Endothelial cell of umbilical vein (primary cell): ENCODE measurements at regions not wholly inside any gene's neighbourhood (a gene's known extent, or its start where the extent isn't known, plus 50 kb on each side); places are given as distances from the start of the nearest gene placed in this dataset.

Source experiments
- CTCF ChIP-seq, 2 donors: IDR thresholded peaks; 1 replicate in 1 of 2; 2 replicates in 1 of 2; pipeline ENCODE4 v1.5.1; 2011; ENCODE audit warnings: low read length in 2 of 2, mild to moderate bottlenecking in 2 of 2, moderate library complexity in 2 of 2, control low read depth in 1 of 2, inconsistent platforms in 1 of 2, low read depth in 1 of 2; ENCODE audit not compliant: insufficient read depth in 1 of 2; ENCODE audit errors: extremely low read depth in 1 of 2
- EZH2 ChIP-seq: IDR thresholded peaks from 2 replicates; pipeline ENCODE4 v1.6.1; 2012; ENCODE audit warnings: borderline replicate concordance, low read depth, mild to moderate bottlenecking, moderate library complexity, low read length, inconsistent platforms; ENCODE audit not compliant: severe bottlenecking
- FOS ChIP-seq: IDR thresholded peaks from 2 replicates; pipeline ENCODE4 v1.6.1; 2011; ENCODE audit warnings: mild to moderate bottlenecking, low read length, moderate library complexity, borderline replicate concordance; ENCODE audit not compliant: insufficient read depth
- MAX ChIP-seq: IDR thresholded peaks from 2 replicates; pipeline ENCODE4 v1.6.1; 2011; ENCODE audit not compliant: insufficient read depth, insufficient read length
- MYC ChIP-seq: IDR thresholded peaks from one replicate; pipeline ENCODE4 v1.6.1; 2011; ENCODE audit warnings: mild to moderate bottlenecking, low read depth, low read length
- POLR2A ChIP-seq: IDR thresholded peaks from 2 replicates; pipeline ENCODE4 v1.6.1; 2012; ENCODE audit warnings: low read depth, mild to moderate bottlenecking, control low read depth, low read length
- POLR2AphosphoS5 ChIP-seq: IDR thresholded peaks from 2 replicates; pipeline ENCODE4 v1.6.1; 2012; ENCODE audit warnings: low read depth, mild to moderate bottlenecking, control low read depth, low read length, moderate library complexity; ENCODE audit not compliant: insufficient read depth

GRCh38 chr7:7104314-7104698, 78.0 kb upstream of the C1GALT1 start:
- TF ChIP-seq CTCF (IDR thresholded peaks at IDR 0.05; ENCODE audit: extremely low read depth in 1 of 2, insufficient read depth in 1 of 2, low read depth in 1 of 2, low read length in 2 of 2) = no peak
- no peak for TF ChIP-seq POLR2A
- no peak for TF ChIP-seq MAX
- TF ChIP-seq POLR2AphosphoS5 = no peak
- TF ChIP-seq FOS = no peak
- no peak for TF ChIP-seq MYC
- TF ChIP-seq EZH2 = no peak
